ENCODE measurements at regions not wholly inside any gene's neighbourhood (a gene's known extent, or its start where the extent isn't known, plus 50 kb on each side); places are given as distances from the start of the nearest gene placed in this dataset.

DNA sequence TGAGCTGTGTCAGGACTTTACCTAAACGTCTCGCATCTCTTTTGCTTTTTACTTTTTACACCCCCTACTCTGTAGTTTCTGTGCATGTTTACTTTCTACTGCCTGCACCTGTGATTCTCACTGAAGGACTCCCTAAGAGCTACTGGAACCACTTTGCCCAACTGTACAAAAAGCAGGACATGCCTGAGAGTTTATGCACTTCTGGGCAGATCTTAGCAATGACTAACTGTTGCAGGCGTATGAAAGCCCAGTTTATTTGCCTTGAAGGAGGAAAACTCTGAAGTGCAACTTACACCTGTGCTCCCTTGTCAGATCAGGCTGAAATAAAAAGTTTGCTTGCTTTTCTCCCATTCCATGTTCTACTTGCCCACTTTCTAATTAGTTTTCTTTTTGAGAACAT is 467.0 kb upstream of the USP24 start:
- TF ChIP-seq, protein P1, sequence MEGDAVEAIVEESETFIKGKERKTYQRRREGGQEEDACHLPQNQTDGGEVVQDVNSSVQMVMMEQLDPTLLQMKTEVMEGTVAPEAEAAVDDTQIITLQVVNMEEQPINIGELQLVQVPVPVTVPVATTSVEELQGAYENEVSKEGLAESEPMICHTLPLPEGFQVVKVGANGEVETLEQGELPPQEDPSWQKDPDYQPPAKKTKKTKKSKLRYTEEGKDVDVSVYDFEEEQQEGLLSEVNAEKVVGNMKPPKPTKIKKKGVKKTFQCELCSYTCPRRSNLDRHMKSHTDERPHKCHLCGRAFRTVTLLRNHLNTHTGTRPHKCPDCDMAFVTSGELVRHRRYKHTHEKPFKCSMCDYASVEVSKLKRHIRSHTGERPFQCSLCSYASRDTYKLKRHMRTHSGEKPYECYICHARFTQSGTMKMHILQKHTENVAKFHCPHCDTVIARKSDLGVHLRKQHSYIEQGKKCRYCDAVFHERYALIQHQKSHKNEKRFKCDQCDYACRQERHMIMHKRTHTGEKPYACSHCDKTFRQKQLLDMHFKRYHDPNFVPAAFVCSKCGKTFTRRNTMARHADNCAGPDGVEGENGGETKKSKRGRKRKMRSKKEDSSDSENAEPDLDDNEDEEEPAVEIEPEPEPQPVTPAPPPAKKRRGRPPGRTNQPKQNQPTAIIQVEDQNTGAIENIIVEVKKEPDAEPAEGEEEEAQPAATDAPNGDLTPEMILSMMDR (IDR thresholded peaks at IDR 0.05): no peak
- no peak for TF ChIP-seq POLR2A (IDR thresholded peaks at IDR 0.05)
